Neural progenitor cell (in vitro differentiated cells): ENCODE measurements at regions not wholly inside any gene's neighbourhood (a gene's known extent, or its start where the extent isn't known, plus 50 kb on each side); places are given as distances from the start of the nearest gene placed in this dataset.

Experiments
- EZH2 ChIP-seq: fragments of 200-600 bp; sonication (generic); IDR thresholded peaks from 2 replicates; pipeline ENCODE4 v1.6.1; 2017; ENCODE audit warnings: antibody characterized with exemption, mild to moderate bottlenecking, moderate library complexity
- EZH2phosphoT487 ChIP-seq: fragments of 200-600 bp; sonication (generic); IDR thresholded peaks from 2 replicates; pipeline ENCODE4 v1.6.1; 2017; ENCODE audit warnings: antibody characterized with exemption
- TF ChIP-seq, protein P1 (sequence below): fragments of 200-600 bp; sonication (generic); IDR thresholded peaks from 2 replicates; pipeline ENCODE4 v1.5.1; 2017; ENCODE audit warnings: antibody characterized with exemption, mild to moderate bottlenecking

DNA sequence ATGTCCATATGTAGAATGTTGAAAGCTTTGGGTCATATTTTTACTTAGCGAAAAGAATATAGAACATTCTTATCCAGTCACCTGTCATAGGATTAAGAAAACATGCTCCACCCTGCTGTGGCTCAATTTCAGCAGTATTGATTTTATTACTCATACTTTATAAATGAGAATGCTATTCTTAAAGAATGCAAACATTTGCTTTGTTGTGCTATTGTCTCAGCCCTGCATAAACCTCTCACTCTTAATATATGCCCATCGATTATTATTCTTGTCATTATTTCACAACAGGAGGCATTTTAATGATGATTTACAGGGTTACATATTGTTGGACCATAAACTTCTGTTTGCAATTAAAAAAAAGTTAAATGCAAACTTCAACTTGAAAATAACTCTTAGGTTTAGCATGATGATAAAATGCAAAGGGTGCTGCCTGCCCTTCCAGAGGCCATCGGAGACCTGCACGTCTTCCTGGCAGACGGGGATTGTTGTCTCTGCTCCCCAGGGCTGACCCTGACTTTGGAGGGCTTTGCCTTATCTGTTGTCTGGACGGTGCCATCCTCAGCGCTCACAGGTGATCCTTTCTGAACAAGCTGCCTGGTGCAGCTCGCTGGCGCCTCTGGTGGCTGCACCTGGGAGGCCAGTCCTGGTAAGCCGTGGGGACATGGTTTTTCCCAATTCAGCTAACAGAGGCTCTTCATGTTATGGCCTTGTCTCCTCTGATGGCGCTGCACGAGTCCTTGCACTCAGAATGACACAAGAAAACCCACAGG lies 50.0 kb upstream of the SHH start:
- no peak for TF ChIP-seq EZH2
- TF ChIP-seq, protein P1, sequence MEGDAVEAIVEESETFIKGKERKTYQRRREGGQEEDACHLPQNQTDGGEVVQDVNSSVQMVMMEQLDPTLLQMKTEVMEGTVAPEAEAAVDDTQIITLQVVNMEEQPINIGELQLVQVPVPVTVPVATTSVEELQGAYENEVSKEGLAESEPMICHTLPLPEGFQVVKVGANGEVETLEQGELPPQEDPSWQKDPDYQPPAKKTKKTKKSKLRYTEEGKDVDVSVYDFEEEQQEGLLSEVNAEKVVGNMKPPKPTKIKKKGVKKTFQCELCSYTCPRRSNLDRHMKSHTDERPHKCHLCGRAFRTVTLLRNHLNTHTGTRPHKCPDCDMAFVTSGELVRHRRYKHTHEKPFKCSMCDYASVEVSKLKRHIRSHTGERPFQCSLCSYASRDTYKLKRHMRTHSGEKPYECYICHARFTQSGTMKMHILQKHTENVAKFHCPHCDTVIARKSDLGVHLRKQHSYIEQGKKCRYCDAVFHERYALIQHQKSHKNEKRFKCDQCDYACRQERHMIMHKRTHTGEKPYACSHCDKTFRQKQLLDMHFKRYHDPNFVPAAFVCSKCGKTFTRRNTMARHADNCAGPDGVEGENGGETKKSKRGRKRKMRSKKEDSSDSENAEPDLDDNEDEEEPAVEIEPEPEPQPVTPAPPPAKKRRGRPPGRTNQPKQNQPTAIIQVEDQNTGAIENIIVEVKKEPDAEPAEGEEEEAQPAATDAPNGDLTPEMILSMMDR: peak; percentile 45
- TF ChIP-seq EZH2phosphoT487: no peak
